ENCODE measurements at regions not wholly inside any gene's neighbourhood (a gene's known extent, or its start where the extent isn't known, plus 50 kb on each side); places are given as distances from the start of the nearest gene placed in this dataset.
A peak's percentile ranks its signal among the peaks of the same experiment; 100 is the strongest.

GRCh38 chr2:81263989-81264388 lies 959.4 kb upstream of the LRRTM1 start:
- no peak for ATAC-seq
- no peak for DNase-seq (ENCODE audit: low spot score)
- intact Hi-C loops (cut with DNase I) = no loop called here

- intact Hi-C loops (cut with DNase I) = no loop called here
- no peak for ATAC-seq
- no peak for DNase-seq (ENCODE audit: low spot score)
Observed at GRCh38 chr2:81260320-81260719, 955.8 kb upstream of the LRRTM1 start.

GRCh38 chr2:81250270-81250669 lies 945.7 kb upstream of the LRRTM1 start:
- ATAC-seq (no peak), DNase-seq (ENCODE audit: low spot score) (no peak)
- intact Hi-C loops (cut with DNase I) = no loop called here

GRCh38 chr2:81249152-81249551 lies 944.6 kb upstream of the LRRTM1 start:
- intact Hi-C loops (cut with DNase I) = no loop called here
- DNase-seq (ENCODE audit: low spot score) (no peak), ATAC-seq (no peak)

GRCh38 chr2:81247648-81248047 lies 943.1 kb upstream of the LRRTM1 start:
- no peak for DNase-seq (ENCODE audit: low spot score)
- no peak for ATAC-seq
- intact Hi-C loops (cut with DNase I) = no loop called here

- intact Hi-C loops (cut with DNase I) = no loop called here
- ATAC-seq = no peak
- no peak for DNase-seq (ENCODE audit: low spot score)
Observed at GRCh38 chr2:81242501-81242900, 937.9 kb upstream of the LRRTM1 start.

- no peak for ATAC-seq
- no peak for DNase-seq (ENCODE audit: low spot score)
- intact Hi-C loops (cut with DNase I) = no loop called here
Observed at GRCh38 chr2:81238462-81238861, 933.9 kb upstream of the LRRTM1 start.

- ATAC-seq (no peak), DNase-seq (ENCODE audit: low spot score) (no peak)
- intact Hi-C loops (cut with DNase I) = no loop called here
Observed at GRCh38 chr2:81235601-81236000, 931.0 kb upstream of the LRRTM1 start.

GRCh38 chr2:81234711-81235110 lies 930.2 kb upstream of the LRRTM1 start:
- intact Hi-C loops (cut with DNase I) = no loop called here
- no peak for DNase-seq (ENCODE audit: low spot score)
- ATAC-seq = no peak

- intact Hi-C loops (cut with DNase I) = no loop called here
Observed at GRCh38 chr2:81225756-81226155, 921.2 kb upstream of the LRRTM1 start.

GRCh38 chr2:81213598-81213997 lies 909.0 kb upstream of the LRRTM1 start:
- DNase-seq (ENCODE audit: low spot score) = no peak
- no peak for ATAC-seq
- intact Hi-C loops (cut with DNase I) = no loop called here

More at GRCh38 chr2:81225756-81226155, 921.2 kb upstream of the LRRTM1 start:
- ATAC-seq = no peak
- DNase-seq (ENCODE audit: low spot score) = no peak

GRCh38 chr2:81206216-81206615 lies 901.7 kb upstream of the LRRTM1 start:
- DNase-seq (ENCODE audit: low spot score) (no peak), ATAC-seq (no peak)
- intact Hi-C loops (cut with DNase I) = no loop called here

GRCh38 chr2:81196933-81197628 lies 892.5 kb upstream of the LRRTM1 start:
- DNase-seq (ENCODE audit: low spot score) (no peak), ATAC-seq (peak; percentile 44)
- intact Hi-C loops (cut with DNase I) = no loop called here

GRCh38 chr2:81196383-81196851 lies 891.9 kb upstream of the LRRTM1 start:
- DNase-seq (ENCODE audit: low spot score) = no peak
- ATAC-seq = no peak
- intact Hi-C loops (cut with DNase I) = no loop called here

- no peak for ATAC-seq
- DNase-seq (ENCODE audit: low spot score) = no peak
- intact Hi-C loops (cut with DNase I) = no loop called here
Observed at GRCh38 chr2:81195774-81196382, 891.3 kb upstream of the LRRTM1 start.

GRCh38 chr2:81195017-81195773 lies 890.6 kb upstream of the LRRTM1 start:
- intact Hi-C loops (cut with DNase I) = no loop called here
- DNase-seq (ENCODE audit: low spot score) = no peak
- ATAC-seq = peak; percentile 26

GRCh38 chr2:81194581-81194980 lies 890.0 kb upstream of the LRRTM1 start:
- intact Hi-C loops (cut with DNase I) = no loop called here
- DNase-seq (ENCODE audit: low spot score) = no peak
- ATAC-seq = no peak

- DNase-seq (ENCODE audit: low spot score) (no peak), ATAC-seq (no peak)
- intact Hi-C loops (cut with DNase I) = no loop called here
Observed at GRCh38 chr2:81194176-81194575, 889.6 kb upstream of the LRRTM1 start.

GRCh38 chr2:81181845-81182244 lies 877.3 kb upstream of the LRRTM1 start:
- no peak for DNase-seq (ENCODE audit: low spot score)
- intact Hi-C loops (cut with DNase I) = no loop called here

GRCh38 chr2:81171447-81171846 lies 866.9 kb upstream of the LRRTM1 start:
- intact Hi-C loops (cut with DNase I) = no loop called here
- ATAC-seq = no peak
- no peak for DNase-seq (ENCODE audit: low spot score)

More at GRCh38 chr2:81181845-81182244, 877.3 kb upstream of the LRRTM1 start:
- no peak for ATAC-seq
